SU-DHL-6 (cell line): ENCODE measurements at regions not wholly inside any gene's neighbourhood (a gene's known extent, or its start where the extent isn't known, plus 50 kb on each side); places are given as distances from the start of the nearest gene placed in this dataset.

Experiments used
- EZH2phosphoT487 ChIP-seq: fragments of 200-600 bp; sonication (generic), shearing (Covaris generic); conservative IDR thresholded peaks from 2 replicates; pipeline ENCODE4 v1.6.1; 2018; ENCODE audit warnings: mild to moderate bottlenecking, antibody characterized with exemption, low read length, moderate library complexity, mixed read lengths
- TF ChIP-seq, protein P1 (sequence below): fragments of 200-600 bp; sonication (generic); IDR thresholded peaks from one replicate; pipeline ENCODE4 v1.5.1; 2017; ENCODE audit warnings: antibody characterized with exemption, mild to moderate bottlenecking, low read length, moderate library complexity; ENCODE audit not compliant: insufficient read depth, poor library complexity, severe bottlenecking

DNA sequence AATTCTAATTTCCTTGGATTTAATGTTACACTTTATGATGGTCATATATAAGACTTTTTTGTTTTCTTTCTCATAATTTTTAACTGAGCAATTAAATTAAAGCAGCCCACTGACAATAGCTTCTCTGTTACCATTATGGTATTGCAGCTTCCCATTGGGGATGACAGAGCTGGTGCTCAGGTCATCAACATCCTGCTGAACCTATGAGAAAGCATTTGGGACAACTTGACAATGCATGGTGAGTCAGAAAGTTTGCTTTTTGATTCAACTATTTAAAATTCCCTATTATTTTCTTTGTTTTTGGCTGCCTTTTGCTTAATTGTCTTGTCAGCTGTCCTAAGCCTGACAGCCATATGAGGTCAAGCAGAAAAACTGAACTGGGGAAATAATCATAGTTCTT, 487.4 kb upstream of the RIOK2 start:
- TF ChIP-seq, protein P1, sequence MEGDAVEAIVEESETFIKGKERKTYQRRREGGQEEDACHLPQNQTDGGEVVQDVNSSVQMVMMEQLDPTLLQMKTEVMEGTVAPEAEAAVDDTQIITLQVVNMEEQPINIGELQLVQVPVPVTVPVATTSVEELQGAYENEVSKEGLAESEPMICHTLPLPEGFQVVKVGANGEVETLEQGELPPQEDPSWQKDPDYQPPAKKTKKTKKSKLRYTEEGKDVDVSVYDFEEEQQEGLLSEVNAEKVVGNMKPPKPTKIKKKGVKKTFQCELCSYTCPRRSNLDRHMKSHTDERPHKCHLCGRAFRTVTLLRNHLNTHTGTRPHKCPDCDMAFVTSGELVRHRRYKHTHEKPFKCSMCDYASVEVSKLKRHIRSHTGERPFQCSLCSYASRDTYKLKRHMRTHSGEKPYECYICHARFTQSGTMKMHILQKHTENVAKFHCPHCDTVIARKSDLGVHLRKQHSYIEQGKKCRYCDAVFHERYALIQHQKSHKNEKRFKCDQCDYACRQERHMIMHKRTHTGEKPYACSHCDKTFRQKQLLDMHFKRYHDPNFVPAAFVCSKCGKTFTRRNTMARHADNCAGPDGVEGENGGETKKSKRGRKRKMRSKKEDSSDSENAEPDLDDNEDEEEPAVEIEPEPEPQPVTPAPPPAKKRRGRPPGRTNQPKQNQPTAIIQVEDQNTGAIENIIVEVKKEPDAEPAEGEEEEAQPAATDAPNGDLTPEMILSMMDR, result no peak
- TF ChIP-seq EZH2phosphoT487, result no peak
